Liver (tissue), 3 donors: ENCODE measurements at regions not wholly inside any gene's neighbourhood (a gene's known extent, or its start where the extent isn't known, plus 50 kb on each side); places are given as distances from the start of the nearest gene placed in this dataset.
A peak's percentile ranks its signal among the peaks of the same experiment; 100 is the strongest.

Source experiments
- ATF3 ChIP-seq: IDR thresholded peaks from 2 replicates; pipeline ENCODE4 v1.6.1; 2016; ENCODE audit warnings: antibody characterized with exemption
- CTCF ChIP-seq: fragments of 150-350 bp; IDR thresholded peaks from 2 replicates; pipeline ENCODE4 v1.5.1; 2017; ENCODE audit warnings: improper control_type of control experiment, low read depth, low read length; ENCODE audit not compliant: missing input control
- EGR1 ChIP-seq, 2 donors: IDR thresholded peaks; 2 replicates each; pipeline ENCODE4 v1.6.1; 2016 to 2018; ENCODE audit warnings: antibody characterized with exemption in 2 of 2, low read depth in 2 of 2
- GABPA ChIP-seq, 2 donors: IDR thresholded peaks in 1 of 2; conservative IDR thresholded peaks in 1 of 2; 2 replicates each; pipeline ENCODE4 v1.6.1; 2016; ENCODE audit warnings: antibody characterized with exemption in 2 of 2, mild to moderate bottlenecking in 1 of 2, moderate library complexity in 1 of 2
- JUND ChIP-seq, 2 donors: IDR thresholded peaks; 2 replicates each; pipeline ENCODE4 v1.6.1; 2016; ENCODE audit warnings: antibody characterized with exemption in 2 of 2
- MAX ChIP-seq: IDR thresholded peaks from 2 replicates; pipeline ENCODE4 v1.6.1; 2016; ENCODE audit warnings: antibody characterized with exemption
- RAD21 ChIP-seq, 2 donors: IDR thresholded peaks; 2 replicates each; pipeline ENCODE4 v1.6.1; 2016; ENCODE audit warnings: antibody characterized with exemption in 2 of 2, mild to moderate bottlenecking in 2 of 2
- REST ChIP-seq: IDR thresholded peaks from 2 replicates; pipeline ENCODE4 v1.6.1; 2016; ENCODE audit warnings: antibody characterized with exemption, mild to moderate bottlenecking
- SP1 ChIP-seq: IDR thresholded peaks from 2 replicates; pipeline ENCODE4 v1.6.1; 2018; ENCODE audit warnings: antibody characterized with exemption, mild to moderate bottlenecking
- TAF1 ChIP-seq: conservative IDR thresholded peaks from 2 replicates; pipeline ENCODE4 v1.6.1; 2016; ENCODE audit warnings: antibody characterized with exemption, mild to moderate bottlenecking
- YY1 ChIP-seq: IDR thresholded peaks from 2 replicates; pipeline ENCODE4 v1.6.1; 2016; ENCODE audit warnings: antibody characterized with exemption, mild to moderate bottlenecking
- ZBTB33 ChIP-seq: IDR thresholded peaks from 2 replicates; pipeline ENCODE4 v1.6.1; 2016; ENCODE audit warnings: antibody characterized with exemption
- donor health status: healthy.
- donor health status: healthy.

GRCh38 chr10:63692220-63692896 lies 171.2 kb downstream of the REEP3 start:
- TF ChIP-seq CTCF = no peak
- TF ChIP-seq ZBTB33 = no peak
- peak in 1 of 2 donors; percentile 12 for TF ChIP-seq RAD21 (IDR thresholded peaks at IDR 0.05)
- no peak for TF ChIP-seq TAF1
- no peak for TF ChIP-seq JUND (IDR thresholded peaks at IDR 0.05)
- TF ChIP-seq YY1 = no peak
- TF ChIP-seq ATF3 = no peak
- TF ChIP-seq REST = no peak
- peak in 1 of 2 donors; percentile 4 for TF ChIP-seq GABPA (IDR thresholded peaks at IDR 0.05 in 1 of 2, conservative IDR thresholded peaks at IDR 0.05 in 1 of 2)
- peak; percentile 12 for TF ChIP-seq SP1
- TF ChIP-seq MAX = no peak
- no peak for TF ChIP-seq EGR1 (IDR thresholded peaks at IDR 0.05; ENCODE audit: low read depth in 2 of 2)
